HG03571 (cell line): ENCODE measurements at regions not wholly inside any gene's neighbourhood (a gene's known extent, or its start where the extent isn't known, plus 50 kb on each side); places are given as distances from the start of the nearest gene placed in this dataset.

Source experiments
- ATAC-seq: cut with Tn5 transposase; IDR thresholded peaks from one replicate; pipeline ENCODE4 v1.9.1; 2021; ENCODE audit not compliant: unreplicated experiment

DNA sequence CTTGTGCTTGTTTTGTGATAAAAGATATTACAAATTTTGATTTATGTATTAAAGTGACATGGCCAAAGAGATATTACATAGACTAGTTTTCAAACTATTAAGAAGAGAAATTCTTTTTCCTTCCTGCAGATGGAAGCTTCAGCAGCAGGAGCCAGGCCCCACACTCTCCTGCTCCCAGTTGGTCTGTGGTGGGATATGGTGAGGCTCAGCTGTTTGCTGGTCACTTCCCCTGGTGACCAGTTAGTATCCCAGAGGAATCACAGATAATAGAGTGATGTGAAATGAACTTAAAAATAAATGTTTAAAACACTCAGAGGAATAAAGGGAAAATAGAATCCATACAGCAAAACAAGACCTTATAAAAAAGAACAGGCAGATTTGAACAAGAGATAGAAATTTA lies 154.7 kb downstream of the KTN1 start:
- no peak for ATAC-seq

DNA sequence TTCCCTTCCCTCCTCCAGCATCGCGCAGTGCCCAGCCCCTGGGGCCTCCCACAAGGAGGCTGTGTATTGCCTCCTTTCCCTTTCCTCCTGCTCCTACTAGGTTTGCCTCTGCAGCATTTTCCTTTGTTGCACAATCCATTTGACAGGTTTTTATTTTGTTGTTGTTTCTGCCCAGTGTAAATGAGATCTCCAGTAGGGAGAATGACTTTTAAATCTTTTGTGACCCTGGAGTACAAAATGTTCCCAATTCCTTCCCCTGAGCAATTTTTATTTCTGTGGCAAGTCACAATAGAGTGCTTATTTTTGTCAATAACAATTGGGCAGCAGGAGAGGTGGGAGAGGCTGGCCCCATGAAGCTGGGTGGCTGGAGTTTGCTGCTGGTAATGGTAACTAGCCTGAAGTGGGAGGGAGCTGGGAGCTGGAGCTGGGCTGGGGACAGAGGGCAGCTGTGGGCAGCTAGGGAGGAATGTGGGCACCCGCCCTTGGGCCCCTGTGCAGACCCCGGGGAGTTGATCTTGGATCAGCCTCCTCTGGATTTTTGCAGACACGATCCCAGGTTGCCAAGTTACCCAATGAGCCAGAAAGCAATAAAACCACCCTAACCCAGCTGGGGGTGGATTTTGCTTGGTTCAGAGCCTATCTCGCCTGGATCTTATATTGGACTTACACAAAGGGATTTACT lies 160.1 kb downstream of the KTN1 start:
- no peak for ATAC-seq

DNA sequence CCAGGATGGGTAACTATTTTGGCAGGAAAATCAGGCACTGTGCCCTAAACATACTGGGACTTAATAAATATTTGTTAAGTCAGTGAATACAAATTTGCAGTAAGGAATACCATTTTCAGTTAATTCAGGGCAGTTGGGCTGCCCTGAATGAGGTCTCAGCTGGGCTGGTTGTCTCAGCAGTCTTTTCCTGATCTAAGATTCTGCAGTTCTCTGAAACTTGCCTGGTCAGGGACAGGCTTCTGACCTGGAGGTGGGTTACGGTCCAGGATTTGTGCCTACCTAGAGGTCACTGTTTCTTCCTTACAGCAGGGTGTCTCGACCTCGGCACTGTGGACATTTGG lies 160.6 kb downstream of the KTN1 start:
- ATAC-seq, result no peak

DNA sequence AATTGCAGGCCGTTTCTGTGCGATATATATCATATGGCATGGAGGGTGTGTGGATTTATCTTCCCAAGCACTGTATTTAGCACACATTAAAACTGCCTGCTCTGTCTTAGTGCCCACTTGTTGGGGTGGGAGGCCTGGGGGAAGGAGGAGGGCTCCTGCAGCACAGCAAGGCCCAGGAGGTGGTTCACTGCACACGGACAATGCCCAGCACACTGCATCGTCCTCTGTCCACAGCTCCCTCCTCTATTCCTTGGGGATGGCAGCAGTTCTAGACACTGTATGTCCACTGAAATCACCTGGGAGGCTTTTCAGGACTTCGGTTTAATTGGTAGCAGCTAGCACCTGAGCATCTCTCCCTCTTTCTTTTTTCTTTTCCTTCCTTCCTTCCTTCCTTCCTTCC lies 161.2 kb downstream of the KTN1 start:
- ATAC-seq, result no peak

DNA sequence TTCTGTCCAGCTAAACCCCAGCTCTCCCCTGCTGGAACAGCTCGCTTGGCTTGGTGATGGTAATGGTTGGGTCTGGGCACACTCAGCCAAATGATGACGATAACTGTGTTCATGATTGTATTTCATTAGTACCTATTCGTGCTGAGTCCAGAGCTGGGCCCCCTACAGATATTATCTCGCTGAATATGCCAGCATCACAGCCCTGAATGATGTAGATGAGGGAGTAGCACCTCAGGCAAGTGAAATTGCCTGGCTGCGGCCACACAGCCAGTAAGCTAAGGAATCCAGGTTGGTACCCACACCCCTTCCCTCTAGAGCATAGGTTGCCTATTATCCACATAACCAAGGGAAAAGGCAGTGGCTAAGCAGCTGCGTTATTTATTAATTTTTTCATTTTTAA lies 163.5 kb downstream of the KTN1 start:
- no peak for ATAC-seq

- no peak for ATAC-seq
Measured at GRCh38 chr14:55744321-55744720, 164.3 kb downstream of the KTN1 start.

DNA sequence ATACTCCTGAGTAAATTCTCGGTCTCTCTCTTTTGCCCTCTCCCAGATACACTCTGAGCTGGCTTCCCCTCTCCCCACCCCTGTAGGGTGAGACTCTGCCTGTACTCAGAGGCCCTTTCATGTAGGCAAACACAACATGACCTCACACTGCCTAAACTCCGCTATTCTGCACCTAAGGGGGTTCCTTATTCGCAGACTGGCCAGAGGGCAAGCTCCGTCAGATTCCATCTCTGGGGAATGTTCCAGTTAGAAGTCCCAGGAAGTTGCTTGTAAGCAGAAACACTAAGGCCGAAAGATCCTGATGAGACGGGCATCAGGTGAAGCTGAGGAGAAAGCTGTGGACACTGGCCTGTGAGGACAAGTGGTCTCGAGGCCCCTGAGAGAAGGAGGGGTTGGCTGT lies 165.9 kb downstream of the KTN1 start:
- no peak for ATAC-seq

DNA sequence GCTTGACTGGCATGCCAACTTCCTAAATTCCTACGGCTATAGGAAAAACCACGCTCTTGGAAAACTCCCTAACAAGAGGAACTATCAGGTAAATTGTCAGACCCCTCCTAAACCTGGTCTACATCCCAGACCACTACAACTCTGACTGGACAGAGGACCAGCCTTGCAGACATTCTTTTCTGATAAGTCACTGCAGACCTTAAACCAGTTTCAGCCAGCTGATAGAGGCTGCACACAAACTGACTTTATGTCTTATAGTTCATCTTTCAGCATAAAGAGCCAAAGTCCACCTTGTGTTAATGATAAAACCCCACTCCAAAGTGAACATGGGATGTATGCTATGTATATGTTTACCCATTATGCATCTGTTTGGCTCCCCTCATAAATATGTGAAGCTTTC lies 166.6 kb downstream of the KTN1 start:
- ATAC-seq, result no peak

DNA sequence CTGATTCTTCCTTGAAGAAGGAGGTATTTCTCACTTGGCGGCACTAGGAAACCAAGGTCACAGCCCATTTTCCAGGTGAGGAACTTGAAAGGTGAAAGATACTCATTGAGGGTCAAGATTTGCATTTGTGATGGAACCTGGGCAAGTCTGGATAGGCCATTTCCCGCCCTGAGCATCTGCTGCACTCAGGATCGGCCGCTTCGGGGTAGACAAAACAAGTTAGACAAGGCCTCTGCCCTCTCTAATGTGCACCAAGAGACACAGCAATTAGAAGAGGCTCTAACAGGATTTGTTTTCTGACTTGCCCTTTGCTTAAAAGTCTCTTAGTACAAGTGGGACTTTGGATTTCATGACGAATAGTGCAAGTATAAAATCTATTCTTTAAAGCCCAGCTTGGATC lies 167.2 kb downstream of the KTN1 start:
- no peak for ATAC-seq

GRCh38 chr14:55749201-55749812 lies 169.3 kb downstream of the KTN1 start:
- no peak for ATAC-seq

DNA sequence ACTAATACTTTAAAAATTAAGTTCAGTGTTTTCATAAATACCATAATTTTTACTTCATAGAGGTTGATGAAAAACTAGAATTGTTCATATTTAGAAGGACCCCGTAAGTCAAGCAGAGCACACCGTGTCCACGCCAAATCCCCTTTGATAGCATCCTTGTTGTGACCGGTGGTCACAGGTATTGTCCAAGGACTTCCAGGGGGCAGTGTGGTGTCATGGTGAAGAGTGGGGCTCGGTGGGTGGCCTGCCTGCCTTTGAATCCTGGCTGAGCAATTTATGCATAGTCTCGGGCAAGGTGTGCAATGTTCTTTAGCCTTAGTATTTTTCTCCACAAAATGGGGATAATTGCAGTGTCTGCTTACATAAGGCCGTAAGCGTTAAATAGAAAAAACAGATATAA lies 169.9 kb downstream of the KTN1 start:
- ATAC-seq, result no peak

DNA sequence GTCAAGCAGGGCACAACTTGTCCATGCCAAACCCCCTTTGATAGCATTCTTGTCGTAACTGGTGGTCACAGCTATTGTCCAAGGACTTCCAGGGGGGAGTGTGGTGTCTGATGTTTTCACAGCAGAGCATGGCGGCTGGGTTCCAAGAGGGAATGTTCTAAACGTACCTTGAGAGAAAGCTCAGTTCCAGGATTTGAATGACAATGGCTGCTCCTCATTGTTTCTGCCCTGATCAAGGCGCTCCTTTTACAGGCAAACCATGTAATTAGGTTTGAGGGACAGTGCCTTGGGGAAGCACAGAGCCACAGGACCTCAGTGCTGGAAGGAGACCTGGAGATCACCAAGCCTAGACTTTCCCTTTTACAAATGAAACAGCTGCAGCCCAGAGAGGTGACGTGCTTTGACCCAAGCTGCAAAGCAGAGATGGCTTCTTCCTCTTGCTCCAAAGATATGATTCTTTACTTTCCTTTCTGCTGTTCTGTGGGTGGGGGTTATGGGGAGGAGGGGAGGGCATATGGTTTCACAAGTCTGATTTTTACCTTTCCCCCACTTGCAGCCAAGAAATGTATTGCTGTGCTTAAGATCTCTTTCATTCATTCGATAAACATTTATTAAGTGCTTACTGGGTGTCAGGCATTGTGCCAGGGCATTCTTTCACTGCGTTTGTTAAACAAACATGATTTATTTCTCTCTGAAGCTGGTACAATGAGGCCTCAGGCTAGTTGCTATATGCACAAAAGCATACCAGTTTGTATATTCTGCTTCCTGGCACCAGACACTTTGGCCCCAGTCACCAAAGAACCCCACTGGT lies 172.8 kb downstream of the KTN1 start:
- ATAC-seq, result no peak

- ATAC-seq, result no peak
Measured at GRCh38 chr14:55754471-55754870, 174.5 kb downstream of the KTN1 start.

GRCh38 chr14:55754871-55755270 lies 174.9 kb downstream of the KTN1 start:
- no peak for ATAC-seq

DNA sequence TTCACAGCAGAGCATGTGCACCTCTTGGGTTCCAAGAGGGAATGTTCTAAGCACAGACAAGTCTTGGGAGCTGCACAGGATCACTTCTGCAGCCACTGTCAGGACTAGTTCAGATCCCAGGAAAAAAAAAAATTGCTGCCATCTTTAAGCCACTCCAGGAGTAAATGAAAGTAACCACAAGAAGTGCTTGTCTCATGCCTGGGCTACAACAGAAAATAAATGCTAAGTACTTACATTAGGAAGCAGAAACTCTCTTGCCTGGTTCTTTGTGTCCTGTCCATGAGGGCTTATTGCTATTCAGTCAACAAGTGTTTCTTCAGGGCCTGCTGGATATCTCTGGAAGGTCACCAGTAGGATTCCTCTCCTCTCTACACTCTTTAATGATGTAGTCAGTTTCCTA lies 176.1 kb downstream of the KTN1 start:
- no peak for ATAC-seq

- no peak for ATAC-seq
Measured at GRCh38 chr14:55756557-55756956, 176.6 kb downstream of the KTN1 start.

DNA sequence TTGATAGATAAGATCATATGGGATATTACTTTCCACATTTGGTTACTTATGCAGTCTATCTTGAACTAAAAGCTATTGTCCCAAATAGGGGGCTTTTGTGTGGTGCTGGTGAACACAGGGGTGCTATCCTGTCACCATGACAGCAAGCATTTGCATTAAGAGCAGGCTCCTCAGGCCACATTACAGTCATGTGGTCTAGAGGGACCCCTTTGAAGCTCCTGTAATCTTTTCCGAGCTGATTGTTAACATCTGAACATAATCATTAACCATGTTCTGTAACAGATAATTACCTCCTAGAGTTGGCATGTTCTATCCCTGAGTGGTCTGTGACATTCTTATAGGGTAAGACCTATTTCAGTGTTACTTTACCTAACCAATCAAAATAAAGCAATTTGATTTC lies 178.8 kb downstream of the KTN1 start:
- ATAC-seq, result no peak

- no peak for ATAC-seq
Measured at GRCh38 chr14:55760789-55761566, 181.0 kb downstream of the KTN1 start.

- ATAC-seq, result no peak
Measured at GRCh38 chr14:55761651-55762050, 181.6 kb downstream of the KTN1 start.

DNA sequence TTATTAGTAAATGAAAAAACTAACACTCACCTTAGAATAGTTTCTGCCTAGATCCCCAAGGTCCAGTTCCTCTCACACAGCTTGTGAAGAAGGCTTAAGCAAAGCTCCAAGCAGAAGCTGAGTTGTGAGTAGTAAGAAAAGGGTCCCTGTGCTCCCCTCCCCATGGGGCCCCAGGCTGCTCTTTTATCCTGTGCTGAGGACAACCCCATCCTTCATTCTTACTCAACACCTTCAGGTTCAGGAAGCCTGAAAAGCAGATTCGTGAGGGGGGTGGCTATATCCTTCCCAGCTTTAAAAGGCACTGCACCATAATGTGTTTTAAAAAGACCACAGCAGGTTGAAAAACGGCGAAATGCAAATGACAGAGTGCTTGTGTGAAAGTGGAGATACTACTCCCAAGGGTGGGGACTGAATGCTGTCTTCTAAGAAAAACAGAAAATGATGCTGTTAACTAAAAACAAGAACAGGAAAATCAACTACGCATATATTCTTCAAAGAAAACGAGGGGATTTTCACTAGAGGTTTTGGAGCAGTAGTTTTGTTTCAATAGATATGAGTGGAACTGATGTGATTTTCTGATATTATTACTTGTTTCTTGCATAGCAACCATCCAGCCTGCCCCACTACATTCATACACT lies 182.7 kb downstream of the KTN1 start:
- no peak for ATAC-seq

- ATAC-seq, result no peak
Measured at GRCh38 chr14:55764784-55765183, 184.8 kb downstream of the KTN1 start.
